PC-9 (cell line): ENCODE measurements at regions not wholly inside any gene's neighbourhood (a gene's known extent, or its start where the extent isn't known, plus 50 kb on each side); places are given as distances from the start of the nearest gene placed in this dataset.

Experiments
- BruUV-seq: library from RNA; stranded (reverse); fragments of 400-500 nt; replicated peaks from 2 replicates; lab custom pipeline; 2021; lab: Mats Ljungman, UMichigan
- CTCF ChIA-PET: fragments of 300-600 bp; sonication (Branson Sonifier 250); formaldehyde crosslinking; loops from one replicate; lab custom pipeline; 2022; ENCODE audit warnings: antibody characterized with exemption; lab: Charles Lee
- POLR2A ChIA-PET: fragments of 300-600 bp; sonication (Branson Sonifier 250); formaldehyde crosslinking; loops from one replicate; lab custom pipeline; 2022; ENCODE audit warnings: antibody characterized with exemption; ENCODE audit not compliant: unreplicated experiment; lab: Charles Lee
- DNase-seq, 2 experiments: peaks; one replicate each; pipeline versions ENCODE4 v3.0.0 to v3.0.0-alpha.2; 2015 to 2022; ENCODE audit warnings: mixed read lengths in 1 of 2
- H2AFZ ChIP-seq: fragments of 200-600 bp; sonication (generic); 2 replicates; pipeline ENCODE4 v1.8.1; 2017; ENCODE audit warnings: antibody characterized with exemption
- H3F3A ChIP-seq: fragments of 200-600 bp; sonication (generic); 2 replicates; pipeline ENCODE4 v1.8.1; 2017; ENCODE audit warnings: antibody characterized with exemption, mild to moderate bottlenecking, low read depth; ENCODE audit not compliant: insufficient read depth
- H3K27ac ChIP-seq: fragments of 200-600 bp; sonication (generic); 2 replicates; pipeline ENCODE4 v1.6.1; 2016; ENCODE audit warnings: mixed run types
- H3K27me3 ChIP-seq: fragments of 200-600 bp; sonication (generic); 2 replicates; pipeline ENCODE4 v1.6.1; 2016; ENCODE audit warnings: low read depth, mixed run types; ENCODE audit not compliant: insufficient read depth
- H3K36me3 ChIP-seq: fragments of 200-600 bp; sonication (generic); 2 replicates; pipeline ENCODE4 v1.6.1; 2016; ENCODE audit warnings: low read depth, mixed run types
- H3K4me1 ChIP-seq: fragments of 200-600 bp; sonication (generic); replicated peaks from 2 replicates; pipeline ENCODE4 v1.6.1; 2016; ENCODE audit warnings: mixed run types; ENCODE audit not compliant: insufficient read depth
- H3K4me2 ChIP-seq: fragments of 200-600 bp; sonication (generic); 2 replicates; pipeline ENCODE4 v1.6.1; 2017; ENCODE audit warnings: mixed run types
- H3K4me3 ChIP-seq: fragments of 200-600 bp; sonication (generic); 2 replicates; pipeline ENCODE4 v1.6.1; 2016; ENCODE audit warnings: mixed run types
- H3K79me2 ChIP-seq: fragments of 200-600 bp; sonication (generic); 2 replicates; pipeline ENCODE4 v1.6.1; 2017; ENCODE audit warnings: low read depth, mixed run types
- H3K9me2 ChIP-seq: fragments of 200-600 bp; sonication (generic); 2 replicates; pipeline ENCODE4 v1.8.1; 2017; ENCODE audit warnings: mild to moderate bottlenecking; ENCODE audit not compliant: insufficient read depth
- H3K9me3 ChIP-seq: fragments of 200-600 bp; sonication (generic); 2 replicates; pipeline ENCODE4 v1.8.1; 2016; ENCODE audit warnings: low read depth; ENCODE audit not compliant: insufficient read depth
- H4K20me1 ChIP-seq: fragments of 200-600 bp; sonication (generic); 2 replicates; pipeline ENCODE4 v1.8.1; 2017; ENCODE audit not compliant: insufficient read depth
- EZH2 ChIP-seq: fragments of 200-600 bp; sonication (generic); IDR thresholded peaks from 2 replicates; pipeline ENCODE4 v1.8.0; 2017; ENCODE audit warnings: antibody characterized with exemption, low read depth
- intact Hi-C: fragments of 100-400 bp; cut with micrococcal nuclease; formaldehyde crosslinking; loops from one replicate; pipeline ENCODE4 v1.10.0; 2022; ENCODE audit not compliant: unreplicated experiment
- TF ChIP-seq, protein P1 (sequence below): fragments of 200-600 bp; sonication (generic); conservative IDR thresholded peaks from 2 replicates; pipeline ENCODE4 v1.6.1; 2017; ENCODE audit warnings: mixed run types, antibody characterized with exemption, mild to moderate bottlenecking, moderate library complexity

DNA sequence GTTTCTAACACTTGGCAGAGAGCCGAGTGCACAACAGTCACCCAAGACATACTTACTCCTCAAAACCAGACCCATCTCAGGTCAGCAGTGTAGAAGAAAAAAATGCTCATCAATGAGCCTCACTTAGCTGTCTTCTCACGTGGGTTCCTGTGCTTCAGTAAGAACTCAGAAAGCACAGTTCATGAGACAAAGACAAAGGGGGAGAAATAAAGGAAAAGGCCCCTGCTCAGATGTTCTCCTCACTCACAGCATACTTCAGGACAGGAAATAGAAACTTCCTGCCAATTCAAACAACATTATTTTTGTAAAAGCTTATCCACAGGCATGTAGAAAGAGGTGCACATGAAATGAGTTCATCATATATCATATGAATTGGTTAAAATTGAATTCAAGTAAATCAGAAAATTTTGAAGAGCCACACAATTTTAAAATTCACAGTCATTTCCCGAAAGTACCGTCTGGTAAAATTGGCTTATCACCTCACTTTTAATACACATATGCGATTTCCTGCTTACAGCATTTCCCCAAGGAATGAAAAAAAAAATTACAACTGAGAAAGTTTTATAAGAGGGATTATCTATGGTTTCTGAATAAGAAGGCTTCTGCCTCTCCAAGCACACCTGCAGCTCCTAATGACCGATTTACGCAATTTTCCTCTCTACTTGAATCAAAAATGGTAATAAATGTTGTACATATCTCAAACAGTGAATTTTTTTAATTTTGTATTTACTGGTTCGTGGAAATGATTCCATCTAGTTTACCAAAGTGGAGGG is 328.3 kb downstream of the TMEM167A start:
- H3K36me3 ChIP-seq, result no peaks in the 10 kb centered on the region
- no peak overlapping the region for H3K4me3 ChIP-seq
- POLR2A ChIA-PET, result no interaction called here
- H3K27me3 ChIP-seq, result no peaks in the 10 kb centered on the region
- BruUV-seq, result no TSS peak
- no peak overlapping the region for H2AFZ ChIP-seq
- no peaks in the 10 kb centered on the region for H3K9me3 ChIP-seq
- TF ChIP-seq EZH2, result no peak
- TF ChIP-seq, protein P1, sequence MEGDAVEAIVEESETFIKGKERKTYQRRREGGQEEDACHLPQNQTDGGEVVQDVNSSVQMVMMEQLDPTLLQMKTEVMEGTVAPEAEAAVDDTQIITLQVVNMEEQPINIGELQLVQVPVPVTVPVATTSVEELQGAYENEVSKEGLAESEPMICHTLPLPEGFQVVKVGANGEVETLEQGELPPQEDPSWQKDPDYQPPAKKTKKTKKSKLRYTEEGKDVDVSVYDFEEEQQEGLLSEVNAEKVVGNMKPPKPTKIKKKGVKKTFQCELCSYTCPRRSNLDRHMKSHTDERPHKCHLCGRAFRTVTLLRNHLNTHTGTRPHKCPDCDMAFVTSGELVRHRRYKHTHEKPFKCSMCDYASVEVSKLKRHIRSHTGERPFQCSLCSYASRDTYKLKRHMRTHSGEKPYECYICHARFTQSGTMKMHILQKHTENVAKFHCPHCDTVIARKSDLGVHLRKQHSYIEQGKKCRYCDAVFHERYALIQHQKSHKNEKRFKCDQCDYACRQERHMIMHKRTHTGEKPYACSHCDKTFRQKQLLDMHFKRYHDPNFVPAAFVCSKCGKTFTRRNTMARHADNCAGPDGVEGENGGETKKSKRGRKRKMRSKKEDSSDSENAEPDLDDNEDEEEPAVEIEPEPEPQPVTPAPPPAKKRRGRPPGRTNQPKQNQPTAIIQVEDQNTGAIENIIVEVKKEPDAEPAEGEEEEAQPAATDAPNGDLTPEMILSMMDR, result no peak
- no peaks in the 10 kb centered on the region for H3F3A ChIP-seq
- CTCF ChIA-PET, result no interaction called here
- H3K79me2 ChIP-seq, result no peaks in the 10 kb centered on the region
- no peak overlapping the region for H3K4me2 ChIP-seq
- H3K4me1 ChIP-seq, result no peaks in the 10 kb centered on the region
- no peaks in the 10 kb centered on the region for H4K20me1 ChIP-seq
- DNase-seq, result no peak
- intact Hi-C loops, result no loop called here
- no peak overlapping the region for H3K27ac ChIP-seq
- no peaks in the 10 kb centered on the region; the same call in 1 of the 2 replicates for H3K9me2 ChIP-seq

DNA sequence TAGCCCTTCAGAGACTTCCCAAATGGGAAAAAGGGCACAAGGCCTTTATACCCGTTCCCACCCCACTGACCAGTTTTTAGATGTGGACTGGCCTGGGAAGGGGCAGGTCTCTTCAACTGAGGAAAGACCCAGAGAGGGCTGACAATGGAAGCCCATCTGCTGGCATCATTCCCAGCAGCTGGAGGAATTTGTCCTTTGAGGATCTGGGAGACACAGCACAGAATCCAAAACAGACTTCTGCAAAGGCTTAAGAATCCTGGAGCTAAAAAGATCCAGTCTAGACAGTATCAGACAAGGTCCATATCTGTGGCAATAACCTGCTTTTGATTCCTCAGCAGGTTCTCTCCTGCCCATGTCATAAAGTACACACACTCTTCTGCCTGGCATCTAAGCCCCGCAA is 329.2 kb downstream of the TMEM167A start:
- no peaks in the 10 kb centered on the region for H3K27me3 ChIP-seq
- no peaks in the 10 kb centered on the region for H3F3A ChIP-seq

DNA sequence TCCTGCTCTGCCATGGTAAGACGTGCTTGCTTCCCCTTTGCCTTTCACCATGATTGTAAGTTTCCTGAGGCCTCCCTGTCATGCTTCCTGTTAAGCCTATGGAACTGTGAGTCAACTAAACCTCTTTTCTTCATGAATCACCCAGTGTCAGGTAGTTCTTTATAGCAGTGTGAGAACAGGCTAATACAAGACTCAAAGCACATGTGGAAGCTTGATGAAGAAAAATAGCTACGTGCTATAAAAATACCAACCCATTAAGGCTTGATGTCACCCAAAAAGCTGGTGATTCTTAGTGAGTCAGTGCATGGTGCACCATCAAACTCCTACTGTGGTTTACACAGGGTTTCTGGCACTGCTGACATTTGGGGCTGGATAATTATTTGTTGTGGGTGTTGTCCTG is 332.2 kb downstream of the TMEM167A start:
- no peaks in the 10 kb centered on the region for H4K20me1 ChIP-seq
- H3K9me2 ChIP-seq, result no peaks in the 10 kb centered on the region
- no TSS peak for BruUV-seq
- intact Hi-C loops, result no loop called here
- no peak overlapping the region for H3K4me2 ChIP-seq
- TF ChIP-seq, protein P1, result no peak
- no peak for TF ChIP-seq EZH2
- no peaks in the 10 kb centered on the region for H3K79me2 ChIP-seq
- no peaks in the 10 kb centered on the region for H3K4me1 ChIP-seq
- no peak overlapping the region for H3K27ac ChIP-seq
- H3K36me3 ChIP-seq, result no peaks in the 10 kb centered on the region
- H3K9me3 ChIP-seq, result no peaks in the 10 kb centered on the region
- ChIA-PET CTCF (no interaction called here), POLR2A (no interaction called here)
- no peaks in the 10 kb centered on the region for H3K27me3 ChIP-seq
- peak overlapping the region; percentile 48; the same call in 1 of the 2 replicates for H2AFZ ChIP-seq
- no peak for DNase-seq
- H3K4me3 ChIP-seq, result no peak overlapping the region
- no peaks in the 10 kb centered on the region for H3F3A ChIP-seq

More for the DNA sequence above, 329.2 kb downstream of the TMEM167A start:
- POLR2A ChIA-PET, result no interaction called here
- no TSS peak for BruUV-seq
- DNase-seq, result no peak
- H3K36me3 ChIP-seq, result no peaks in the 10 kb centered on the region
- no peaks in the 10 kb centered on the region for H4K20me1 ChIP-seq
- H3K4me1 ChIP-seq, result no peaks in the 10 kb centered on the region
- H3K4me3 ChIP-seq, result no peak overlapping the region
- H3K79me2 ChIP-seq, result no peaks in the 10 kb centered on the region
- no peaks in the 10 kb centered on the region for H3K9me2 ChIP-seq
- intact Hi-C loops, result no loop called here
- no peak for TF ChIP-seq EZH2
- TF ChIP-seq, protein P1, result no peak
- H3K9me3 ChIP-seq, result no peaks in the 10 kb centered on the region
- no peak overlapping the region for H2AFZ ChIP-seq
- CTCF ChIA-PET, result no interaction called here
- no peak overlapping the region for H3K27ac ChIP-seq
- H3K4me2 ChIP-seq, result no peak overlapping the region
